Loucy (cell line): ENCODE measurements at regions not wholly inside any gene's neighbourhood (a gene's known extent, or its start where the extent isn't known, plus 50 kb on each side); places are given as distances from the start of the nearest gene placed in this dataset.

Experiments
- EZH2phosphoT487 ChIP-seq: fragments of 200-600 bp; IDR thresholded peaks from 2 replicates; pipeline ENCODE4 v1.6.1; 2018; ENCODE audit warnings: antibody characterized with exemption, mild to moderate bottlenecking, moderate library complexity, borderline replicate concordance
- TF ChIP-seq, protein P1 (sequence below): fragments of 200-600 bp; sonication (generic); conservative IDR thresholded peaks from 2 replicates; pipeline ENCODE4 v1.5.1; 2014; ENCODE audit warnings: mild to moderate bottlenecking, antibody characterized with exemption, low read length

DNA sequence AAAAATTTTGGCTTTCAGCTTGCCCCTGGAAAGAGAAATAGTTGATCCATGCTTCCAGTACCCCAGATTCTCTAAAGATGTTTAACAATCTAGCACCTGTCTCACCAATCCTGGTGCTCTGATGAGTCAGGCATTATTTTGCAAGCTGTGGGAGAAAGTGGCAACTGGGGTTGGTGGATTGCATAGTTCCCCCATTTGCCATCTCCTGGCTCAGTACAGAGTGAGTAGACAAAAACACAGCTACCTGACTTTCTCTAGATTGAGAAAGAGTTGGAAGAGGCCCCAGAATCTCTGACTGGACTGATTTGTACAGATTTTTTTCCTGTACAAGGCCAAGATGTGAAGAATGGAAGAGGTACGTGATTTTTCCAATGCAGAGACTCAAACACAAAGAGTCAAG lies 75.1 kb upstream of the NEGR1 start:
- TF ChIP-seq, protein P1, sequence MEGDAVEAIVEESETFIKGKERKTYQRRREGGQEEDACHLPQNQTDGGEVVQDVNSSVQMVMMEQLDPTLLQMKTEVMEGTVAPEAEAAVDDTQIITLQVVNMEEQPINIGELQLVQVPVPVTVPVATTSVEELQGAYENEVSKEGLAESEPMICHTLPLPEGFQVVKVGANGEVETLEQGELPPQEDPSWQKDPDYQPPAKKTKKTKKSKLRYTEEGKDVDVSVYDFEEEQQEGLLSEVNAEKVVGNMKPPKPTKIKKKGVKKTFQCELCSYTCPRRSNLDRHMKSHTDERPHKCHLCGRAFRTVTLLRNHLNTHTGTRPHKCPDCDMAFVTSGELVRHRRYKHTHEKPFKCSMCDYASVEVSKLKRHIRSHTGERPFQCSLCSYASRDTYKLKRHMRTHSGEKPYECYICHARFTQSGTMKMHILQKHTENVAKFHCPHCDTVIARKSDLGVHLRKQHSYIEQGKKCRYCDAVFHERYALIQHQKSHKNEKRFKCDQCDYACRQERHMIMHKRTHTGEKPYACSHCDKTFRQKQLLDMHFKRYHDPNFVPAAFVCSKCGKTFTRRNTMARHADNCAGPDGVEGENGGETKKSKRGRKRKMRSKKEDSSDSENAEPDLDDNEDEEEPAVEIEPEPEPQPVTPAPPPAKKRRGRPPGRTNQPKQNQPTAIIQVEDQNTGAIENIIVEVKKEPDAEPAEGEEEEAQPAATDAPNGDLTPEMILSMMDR: no peak
- TF ChIP-seq EZH2phosphoT487: no peak
